GM12801 (cell line): ENCODE measurements at regions not wholly inside any gene's neighbourhood (a gene's known extent, or its start where the extent isn't known, plus 50 kb on each side); places are given as distances from the start of the nearest gene placed in this dataset.

Experiments
- TF ChIP-seq, protein P1 (sequence below): IDR thresholded peaks from one replicate; pipeline ENCODE4 v1.5.1; 2011; ENCODE audit warnings: control low read depth; ENCODE audit not compliant: insufficient read length; ENCODE audit errors: extremely low read depth

DNA sequence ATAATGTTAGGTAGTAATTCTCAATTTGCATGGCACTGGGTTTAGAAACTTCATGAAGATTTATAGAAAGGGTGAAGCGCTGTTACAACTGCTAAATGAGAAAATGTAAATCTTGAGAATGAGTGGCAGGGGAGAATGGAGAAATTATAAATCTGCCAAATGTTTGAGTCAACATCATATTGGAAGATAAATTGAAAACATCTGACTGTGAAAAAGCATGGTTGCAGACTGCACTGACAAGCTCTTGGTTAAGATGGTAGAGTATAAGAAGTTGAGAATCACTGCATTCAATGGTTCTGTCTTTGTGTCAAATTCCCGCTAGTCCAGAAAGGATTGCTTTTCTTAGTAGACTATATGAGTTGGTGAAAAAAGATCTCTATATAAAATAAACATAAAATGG, 113.3 kb upstream of the DUSP10 start:
- TF ChIP-seq, protein P1, sequence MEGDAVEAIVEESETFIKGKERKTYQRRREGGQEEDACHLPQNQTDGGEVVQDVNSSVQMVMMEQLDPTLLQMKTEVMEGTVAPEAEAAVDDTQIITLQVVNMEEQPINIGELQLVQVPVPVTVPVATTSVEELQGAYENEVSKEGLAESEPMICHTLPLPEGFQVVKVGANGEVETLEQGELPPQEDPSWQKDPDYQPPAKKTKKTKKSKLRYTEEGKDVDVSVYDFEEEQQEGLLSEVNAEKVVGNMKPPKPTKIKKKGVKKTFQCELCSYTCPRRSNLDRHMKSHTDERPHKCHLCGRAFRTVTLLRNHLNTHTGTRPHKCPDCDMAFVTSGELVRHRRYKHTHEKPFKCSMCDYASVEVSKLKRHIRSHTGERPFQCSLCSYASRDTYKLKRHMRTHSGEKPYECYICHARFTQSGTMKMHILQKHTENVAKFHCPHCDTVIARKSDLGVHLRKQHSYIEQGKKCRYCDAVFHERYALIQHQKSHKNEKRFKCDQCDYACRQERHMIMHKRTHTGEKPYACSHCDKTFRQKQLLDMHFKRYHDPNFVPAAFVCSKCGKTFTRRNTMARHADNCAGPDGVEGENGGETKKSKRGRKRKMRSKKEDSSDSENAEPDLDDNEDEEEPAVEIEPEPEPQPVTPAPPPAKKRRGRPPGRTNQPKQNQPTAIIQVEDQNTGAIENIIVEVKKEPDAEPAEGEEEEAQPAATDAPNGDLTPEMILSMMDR: no peak

DNA sequence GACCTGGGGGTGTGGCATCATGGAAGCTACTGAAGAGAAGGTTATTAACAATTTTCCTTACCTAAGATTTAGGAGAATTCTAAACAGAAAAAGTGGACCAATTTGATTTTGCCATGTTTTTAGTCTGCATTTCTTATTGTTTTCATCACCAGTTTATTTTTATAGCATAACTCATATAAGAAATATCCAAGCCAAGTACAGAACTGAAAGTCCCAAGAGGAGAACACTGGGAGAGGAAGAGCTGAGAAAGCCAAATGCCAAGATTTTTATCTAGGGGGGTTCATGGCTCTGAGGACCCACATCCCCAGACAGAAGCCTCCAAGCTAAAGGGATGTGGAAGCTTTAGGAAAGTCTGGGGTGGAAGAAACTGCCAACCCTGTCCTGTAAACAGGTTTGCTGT, 109.4 kb upstream of the DUSP10 start:
- TF ChIP-seq, protein P1: no peak

DNA sequence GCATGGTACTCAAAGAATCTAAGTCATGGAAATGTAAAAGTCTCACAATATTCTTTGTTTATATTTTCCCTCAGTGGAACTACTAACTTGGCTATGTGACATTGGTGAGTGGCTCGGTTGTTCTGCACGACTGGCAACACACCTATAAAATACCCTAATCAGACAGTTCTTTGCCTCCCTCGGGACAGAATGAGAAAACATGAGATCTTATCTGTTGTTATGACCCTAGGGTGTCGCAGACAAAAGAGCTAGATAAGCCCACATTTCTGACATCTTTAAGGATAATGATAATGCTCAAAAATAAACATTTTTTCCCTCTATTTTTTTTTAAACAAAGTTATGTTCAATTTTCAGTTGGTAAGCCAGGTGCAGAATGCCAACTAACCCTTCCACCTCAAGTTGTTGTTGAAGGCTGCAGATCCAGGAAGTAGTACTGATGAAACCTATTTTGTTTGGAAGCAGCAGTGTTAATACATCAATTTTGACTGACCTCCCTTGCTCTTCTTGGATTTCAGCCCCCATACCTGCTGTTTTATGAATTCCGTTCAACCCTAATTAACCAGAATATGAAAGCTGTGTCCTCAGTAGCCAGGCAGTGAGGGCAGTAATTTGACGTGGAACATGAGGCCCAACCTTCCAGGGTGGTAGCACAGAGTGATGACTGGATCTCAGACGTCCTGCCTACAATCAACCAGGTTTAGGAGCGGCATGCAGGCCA, 108.7 kb upstream of the DUSP10 start:
- TF ChIP-seq, protein P1: no peak

DNA sequence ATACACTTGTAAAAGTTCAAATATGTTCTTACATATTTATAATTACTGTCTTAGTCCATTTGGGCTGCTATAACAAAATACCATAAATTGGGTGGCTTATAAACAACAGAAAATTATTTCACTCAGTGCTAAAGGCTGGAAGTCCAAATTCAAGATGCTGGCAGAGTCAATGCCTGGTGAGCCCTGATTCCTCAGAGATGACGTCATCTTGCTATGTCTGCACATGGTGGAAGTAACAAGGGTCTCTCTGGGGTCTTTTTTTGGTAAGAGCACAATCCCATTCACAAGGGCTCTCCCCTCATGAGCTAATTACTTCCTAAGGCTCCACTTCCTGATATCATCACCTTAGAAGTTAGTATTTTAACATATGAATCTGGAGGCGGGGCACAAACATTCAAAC, 108.0 kb upstream of the DUSP10 start:
- TF ChIP-seq, protein P1: no peak

DNA sequence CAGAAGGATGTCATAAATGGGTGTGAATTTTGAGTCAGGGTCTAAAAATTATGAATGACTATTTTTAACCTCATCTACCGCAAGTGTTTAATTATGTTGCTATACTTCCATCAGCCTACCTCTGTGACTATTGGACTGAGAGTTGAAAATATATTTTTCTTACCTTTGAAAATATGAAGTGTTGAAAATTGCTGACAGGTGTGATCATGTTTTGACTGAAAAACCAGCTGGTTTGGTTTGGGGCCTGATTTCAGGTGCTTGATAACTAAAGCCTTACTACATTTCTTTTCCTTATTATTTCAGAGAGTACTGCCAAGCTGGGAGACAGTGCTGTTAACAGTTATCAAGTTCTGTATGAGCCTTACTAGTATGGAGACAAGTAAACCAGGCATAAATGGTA, 107.2 kb upstream of the DUSP10 start:
- TF ChIP-seq, protein P1: no peak

DNA sequence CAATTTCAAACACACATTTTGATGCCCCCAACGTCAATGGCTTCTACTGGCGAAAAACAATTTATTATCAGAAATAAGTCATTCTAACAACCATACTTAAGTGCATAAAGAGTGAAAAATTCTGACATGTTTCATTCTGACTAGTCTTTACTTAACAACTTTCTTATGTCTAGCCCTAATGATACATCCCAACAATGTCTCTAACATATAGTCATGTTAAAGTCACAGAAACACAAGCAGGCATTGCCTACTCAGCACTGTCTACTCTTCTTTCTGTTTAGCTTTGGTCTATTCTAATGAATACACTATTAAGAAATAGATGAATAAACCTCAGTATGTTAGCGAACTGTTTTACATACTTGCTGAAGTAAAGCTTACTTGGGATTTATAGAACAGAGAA, 105.8 kb upstream of the DUSP10 start:
- TF ChIP-seq, protein P1: no peak

DNA sequence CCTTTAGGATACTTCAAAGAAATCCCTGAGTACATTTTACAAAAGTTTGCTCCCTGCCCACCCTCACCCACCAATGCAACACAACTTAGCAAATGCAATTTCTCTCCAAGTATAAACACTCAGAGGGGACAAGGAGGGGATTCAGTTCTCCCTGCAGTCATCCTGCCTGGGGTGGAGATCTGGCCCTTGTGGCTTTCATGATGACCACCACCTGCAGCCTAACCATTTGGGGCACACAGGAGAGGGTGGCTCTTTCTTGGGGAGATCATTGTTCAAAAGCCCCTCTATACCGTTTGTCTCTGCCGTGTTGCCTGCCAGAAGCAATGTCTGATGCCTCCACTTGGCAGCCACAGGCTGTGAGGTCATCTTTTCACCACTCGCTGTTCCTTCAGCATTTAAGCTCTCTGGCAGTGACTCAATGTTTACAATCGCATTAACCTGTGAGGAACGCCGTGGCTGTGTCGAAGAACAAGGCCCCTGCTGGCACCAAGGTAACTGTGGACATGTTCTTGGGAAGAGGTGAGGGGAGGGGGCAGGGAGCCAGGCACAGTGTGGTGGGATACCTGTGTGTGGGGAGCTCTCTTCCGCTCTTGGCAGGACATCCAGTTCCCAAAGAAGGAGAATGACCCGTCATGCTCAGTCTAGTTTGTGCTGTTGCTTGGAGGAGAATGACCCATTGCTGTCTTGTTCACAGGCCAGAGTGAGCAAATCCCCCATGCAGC, 103.9 kb upstream of the DUSP10 start:
- TF ChIP-seq, protein P1: no peak
